KMS-11 (cell line): ENCODE measurements at regions not wholly inside any gene's neighbourhood (a gene's known extent, or its start where the extent isn't known, plus 50 kb on each side); places are given as distances from the start of the nearest gene placed in this dataset.

Experiments used
- H2AFZ ChIP-seq: fragments of 200-600 bp; sonication (generic); 2 replicates; pipeline ENCODE4 v1.6.1; 2016; ENCODE audit warnings: antibody characterized with exemption, mixed run types, low read depth
- H3K27ac ChIP-seq: fragments of 200-600 bp; sonication (generic); 2 replicates; pipeline ENCODE4 v1.6.1; 2016; ENCODE audit warnings: mild to moderate bottlenecking, mixed run types
- H3K27me3 ChIP-seq: fragments of 200-600 bp; sonication (generic); 2 replicates; pipeline ENCODE4 v1.6.1; 2017; ENCODE audit warnings: mild to moderate bottlenecking, low read depth, mixed run types, moderate library complexity; ENCODE audit not compliant: insufficient read depth
- H3K36me3 ChIP-seq: fragments of 200-600 bp; sonication (generic); 2 replicates; pipeline ENCODE4 v1.6.1; 2017; ENCODE audit warnings: mild to moderate bottlenecking, mixed run types; ENCODE audit not compliant: insufficient read depth
- H3K4me1 ChIP-seq: fragments of 200-600 bp; sonication (generic); 2 replicates; pipeline ENCODE4 v1.6.1; 2016; ENCODE audit warnings: mild to moderate bottlenecking, low read depth, mixed run types; ENCODE audit not compliant: poor library complexity, severe bottlenecking
- H3K4me2 ChIP-seq: fragments of 200-600 bp; sonication (generic); 2 replicates; pipeline ENCODE4 v1.7.0; 2016; ENCODE audit warnings: mild to moderate bottlenecking, mixed run types
- H3K4me3 ChIP-seq: fragments of 200-600 bp; sonication (generic); IDR thresholded peaks from 2 replicates; pipeline ENCODE4 v1.6.1; 2017; ENCODE audit warnings: low read depth, low read length, mixed read lengths; ENCODE audit not compliant: insufficient read depth
- H3K79me2 ChIP-seq: fragments of 200-600 bp; sonication (generic); 2 replicates; pipeline ENCODE4 v1.6.1; 2016; ENCODE audit warnings: low read depth, mixed run types; ENCODE audit not compliant: insufficient read depth
- H3K9ac ChIP-seq: fragments of 200-600 bp; sonication (generic); 2 replicates; pipeline ENCODE4 v1.6.1; 2016; ENCODE audit warnings: mild to moderate bottlenecking, mixed run types
- H4K20me1 ChIP-seq: fragments of 200-600 bp; sonication (generic); 2 replicates; pipeline ENCODE4 v1.6.1; 2016; ENCODE audit warnings: mild to moderate bottlenecking, mixed run types; ENCODE audit not compliant: insufficient read depth
- TF ChIP-seq, protein P1 (sequence below): fragments of 200-600 bp; sonication (generic); conservative IDR thresholded peaks from 2 replicates; pipeline ENCODE4 v1.6.1; 2017; ENCODE audit warnings: low read depth, mild to moderate bottlenecking, antibody characterized with exemption, low read length, moderate library complexity, mixed read lengths

DNA sequence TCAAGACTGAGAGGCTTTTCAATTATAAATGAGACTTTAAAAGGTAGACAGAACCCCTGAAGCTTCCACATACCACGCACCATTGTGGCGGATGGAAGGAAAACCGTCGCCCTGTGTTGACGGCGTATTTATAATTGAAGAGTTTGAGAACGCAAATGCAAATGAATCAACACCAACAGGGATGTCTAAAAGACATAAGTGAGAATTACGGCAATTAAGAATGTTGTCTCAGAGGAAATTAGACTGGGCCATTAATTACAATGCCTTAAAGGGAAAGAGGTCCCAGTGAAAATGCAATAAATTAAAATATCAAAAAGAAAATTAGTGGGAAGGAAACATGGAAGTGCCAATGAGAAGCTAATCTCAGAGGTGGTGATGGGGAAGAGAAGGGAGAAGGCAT lies 148.5 kb upstream of the XYLT1 start:
- TF ChIP-seq, protein P1, sequence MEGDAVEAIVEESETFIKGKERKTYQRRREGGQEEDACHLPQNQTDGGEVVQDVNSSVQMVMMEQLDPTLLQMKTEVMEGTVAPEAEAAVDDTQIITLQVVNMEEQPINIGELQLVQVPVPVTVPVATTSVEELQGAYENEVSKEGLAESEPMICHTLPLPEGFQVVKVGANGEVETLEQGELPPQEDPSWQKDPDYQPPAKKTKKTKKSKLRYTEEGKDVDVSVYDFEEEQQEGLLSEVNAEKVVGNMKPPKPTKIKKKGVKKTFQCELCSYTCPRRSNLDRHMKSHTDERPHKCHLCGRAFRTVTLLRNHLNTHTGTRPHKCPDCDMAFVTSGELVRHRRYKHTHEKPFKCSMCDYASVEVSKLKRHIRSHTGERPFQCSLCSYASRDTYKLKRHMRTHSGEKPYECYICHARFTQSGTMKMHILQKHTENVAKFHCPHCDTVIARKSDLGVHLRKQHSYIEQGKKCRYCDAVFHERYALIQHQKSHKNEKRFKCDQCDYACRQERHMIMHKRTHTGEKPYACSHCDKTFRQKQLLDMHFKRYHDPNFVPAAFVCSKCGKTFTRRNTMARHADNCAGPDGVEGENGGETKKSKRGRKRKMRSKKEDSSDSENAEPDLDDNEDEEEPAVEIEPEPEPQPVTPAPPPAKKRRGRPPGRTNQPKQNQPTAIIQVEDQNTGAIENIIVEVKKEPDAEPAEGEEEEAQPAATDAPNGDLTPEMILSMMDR, result no peak
- no peaks in the 10 kb centered on the region for H3K36me3 ChIP-seq

DNA sequence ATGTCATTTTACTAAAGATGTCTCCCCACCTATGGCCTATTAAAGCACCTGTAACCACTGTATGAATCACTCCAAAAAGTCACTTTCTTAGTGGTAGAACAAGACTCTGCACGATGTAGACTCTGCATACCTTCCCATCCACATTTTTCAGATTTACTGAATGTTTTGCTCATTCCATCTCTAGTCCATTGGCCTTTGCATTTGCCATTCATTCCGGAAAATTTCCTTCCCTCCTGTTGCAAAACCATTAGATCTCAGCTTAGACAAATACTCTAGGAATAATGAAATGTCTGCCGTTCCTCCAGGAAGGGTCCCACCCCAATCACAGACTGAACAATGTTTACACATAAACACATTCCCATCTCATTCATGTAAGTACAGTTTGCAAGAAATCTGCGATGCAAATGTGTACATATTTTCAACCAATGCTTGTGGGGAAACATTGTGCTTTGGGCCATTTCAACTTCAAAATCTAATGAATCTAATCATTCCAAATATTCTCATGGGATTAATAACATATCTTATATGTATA lies 146.3 kb upstream of the XYLT1 start:
- no peak overlapping the region for H3K9ac ChIP-seq
- no peak overlapping the region for H3K4me2 ChIP-seq
- H3K27me3 ChIP-seq, result no peaks in the 10 kb centered on the region
- H3K27ac ChIP-seq, result no peak overlapping the region
- no peaks in the 10 kb centered on the region for H3K79me2 ChIP-seq
- H3K36me3 ChIP-seq, result no peaks in the 10 kb centered on the region
- H3K4me3 ChIP-seq, result no peak overlapping the region
- H3K4me1 ChIP-seq, result no peaks in the 10 kb centered on the region
- TF ChIP-seq, protein P1, result no peak
- no peak overlapping the region for H2AFZ ChIP-seq
- H4K20me1 ChIP-seq, result no peaks in the 10 kb centered on the region

More for the DNA sequence above, 148.5 kb upstream of the XYLT1 start:
- no peaks in the 10 kb centered on the region for H4K20me1 ChIP-seq
- no peaks in the 10 kb centered on the region for H3K79me2 ChIP-seq
- H3K4me3 ChIP-seq, result no peak overlapping the region
- H3K9ac ChIP-seq, result no peak overlapping the region
- H3K4me1 ChIP-seq, result no peaks in the 10 kb centered on the region
- no peaks in the 10 kb centered on the region for H3K27me3 ChIP-seq
- no peak overlapping the region for H3K27ac ChIP-seq
- no peak overlapping the region for H3K4me2 ChIP-seq
- H2AFZ ChIP-seq, result no peak overlapping the region

DNA sequence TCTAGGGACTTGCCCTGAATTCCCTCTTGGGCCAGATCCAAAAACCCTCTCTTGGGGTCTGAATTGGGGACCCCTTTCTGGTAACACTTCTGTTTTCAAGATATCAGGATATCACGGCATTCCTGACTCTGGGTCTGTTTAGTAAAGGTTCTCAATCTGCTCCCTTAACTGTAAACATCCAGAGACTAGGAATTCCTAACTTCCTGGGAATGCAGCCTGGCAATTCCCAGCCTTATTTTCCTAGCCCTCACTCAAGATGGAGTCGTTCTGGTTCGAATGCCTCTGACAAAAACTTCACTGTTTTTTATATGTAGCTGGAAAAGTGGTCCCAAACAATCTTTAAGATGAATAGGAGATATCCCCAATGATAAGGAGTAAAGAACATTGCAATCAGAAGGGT lies 141.6 kb upstream of the XYLT1 start:
- Histone ChIP-seq H3K36me3 (no peaks in the 10 kb centered on the region), H2AFZ (no peak overlapping the region), H3K27ac (no peak overlapping the region), H4K20me1 (no peaks in the 10 kb centered on the region), H3K9ac (no peak overlapping the region), H3K4me2 (no peak overlapping the region), H3K27me3 (no peaks in the 10 kb centered on the region), H3K4me1 (no peaks in the 10 kb centered on the region), H3K4me3 (no peak overlapping the region), H3K79me2 (no peaks in the 10 kb centered on the region)
- TF ChIP-seq, protein P1, result no peak

DNA sequence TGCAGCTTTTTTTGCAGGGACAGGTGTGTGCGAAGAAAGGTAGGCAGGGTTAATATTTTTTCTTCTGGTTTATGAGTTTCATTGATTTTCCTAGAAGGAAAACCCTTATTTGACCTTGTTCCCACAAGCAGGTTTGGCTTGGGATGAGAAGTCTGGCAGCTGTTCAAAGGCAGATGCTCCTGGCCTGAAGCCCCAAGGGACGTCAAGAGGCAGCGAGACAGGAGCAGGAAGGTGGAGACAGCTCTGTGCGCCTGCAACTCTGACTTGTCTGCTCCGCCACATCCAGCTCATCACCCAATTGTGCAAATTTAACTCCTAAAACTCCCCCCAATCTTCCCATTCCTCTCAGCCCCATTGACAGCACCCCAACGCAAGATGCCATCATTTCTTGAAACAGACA lies 136.8 kb upstream of the XYLT1 start:
- Histone ChIP-seq H3K36me3 (no peaks in the 10 kb centered on the region), H3K4me1 (no peaks in the 10 kb centered on the region), H3K4me3 (no peak overlapping the region), H3K27ac (no peak overlapping the region), H3K27me3 (no peaks in the 10 kb centered on the region), H3K4me2 (no peak overlapping the region), H4K20me1 (no peaks in the 10 kb centered on the region), H2AFZ (no peak overlapping the region), H3K9ac (no peak overlapping the region), H3K79me2 (no peaks in the 10 kb centered on the region)
- TF ChIP-seq, protein P1, result no peak
